HG03457 (cell line): ENCODE measurements at regions not wholly inside any gene's neighbourhood (a gene's known extent, or its start where the extent isn't known, plus 50 kb on each side); places are given as distances from the start of the nearest gene placed in this dataset.
"Not testable (repeated sequence)": the region's sequence is repeated elsewhere in the genome, so short reads cannot be mapped to it uniquely, and the experiment has no call there.

Experiments used
- ATAC-seq: cut with Tn5 transposase; IDR thresholded peaks from one replicate; pipeline ENCODE4 v1.9.1; 2021; ENCODE audit warnings: moderate number of reproducible peaks; ENCODE audit not compliant: unreplicated experiment

- ATAC-seq: not testable (repeated sequence)
Measured at GRCh38 chr2:37722971-37723370, 51.5 kb upstream of the CDC42EP3 start.

DNA sequence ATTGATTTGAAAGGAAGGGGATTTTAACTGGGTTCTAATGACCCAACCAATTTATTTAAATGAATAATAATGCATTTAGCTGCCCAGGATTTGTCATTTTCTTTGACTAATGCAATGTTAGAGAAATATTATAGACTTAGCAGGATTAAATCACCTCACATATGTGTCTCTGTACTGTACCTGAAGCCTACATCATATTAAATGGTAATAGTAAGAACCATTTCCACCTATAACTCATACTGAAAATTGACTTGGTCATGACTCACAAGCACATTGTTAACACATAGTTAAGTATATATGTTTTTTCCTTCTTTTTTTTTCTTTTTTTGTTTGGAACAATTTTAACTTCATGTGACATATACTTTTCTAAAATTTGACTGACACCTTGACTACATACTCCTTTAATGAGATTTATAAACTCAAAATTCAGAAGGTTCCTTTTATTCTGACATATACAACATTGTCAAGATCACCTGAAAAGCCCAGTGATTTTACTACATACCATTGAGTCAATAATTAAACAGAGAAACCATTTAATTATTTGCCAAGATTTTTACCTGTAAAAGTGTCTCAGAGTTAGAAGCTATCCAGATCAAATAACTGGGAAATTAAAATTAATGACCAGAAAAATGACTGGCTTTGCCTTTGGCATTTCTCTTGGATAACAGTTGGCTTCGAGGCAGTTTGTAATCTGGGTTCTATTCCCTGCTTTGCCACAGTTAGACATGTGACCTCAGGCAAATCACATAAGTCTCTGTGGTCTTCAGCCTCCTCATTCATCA is 58.8 kb upstream of the CDC42EP3 start:
- ATAC-seq: no peak

- not testable (repeated sequence) for ATAC-seq
Measured at GRCh38 chr2:37732412-37732811, 61.0 kb upstream of the CDC42EP3 start.

- no peak for ATAC-seq
Measured at GRCh38 chr2:37733251-37733650, 61.8 kb upstream of the CDC42EP3 start.

DNA sequence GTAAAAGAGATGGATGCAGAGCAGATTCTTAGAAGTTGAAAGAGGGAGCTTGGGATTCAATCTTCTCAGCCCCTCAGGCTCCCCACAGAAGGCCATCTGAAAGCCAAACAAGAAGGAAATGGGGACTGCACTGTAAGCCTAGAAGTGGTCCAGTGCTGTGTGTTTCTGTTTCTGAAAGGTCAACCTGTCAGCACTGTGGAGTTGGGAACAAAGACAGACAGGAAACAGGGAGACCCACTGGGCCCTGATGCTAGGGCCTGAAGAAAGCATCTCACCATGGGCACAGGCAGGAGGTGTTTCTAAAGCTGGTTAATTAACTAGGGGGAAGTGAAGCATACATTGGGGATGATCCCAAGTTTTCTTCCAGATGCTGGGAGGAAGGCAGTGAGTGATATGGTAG is 62.5 kb upstream of the CDC42EP3 start:
- ATAC-seq: not testable (repeated sequence)

DNA sequence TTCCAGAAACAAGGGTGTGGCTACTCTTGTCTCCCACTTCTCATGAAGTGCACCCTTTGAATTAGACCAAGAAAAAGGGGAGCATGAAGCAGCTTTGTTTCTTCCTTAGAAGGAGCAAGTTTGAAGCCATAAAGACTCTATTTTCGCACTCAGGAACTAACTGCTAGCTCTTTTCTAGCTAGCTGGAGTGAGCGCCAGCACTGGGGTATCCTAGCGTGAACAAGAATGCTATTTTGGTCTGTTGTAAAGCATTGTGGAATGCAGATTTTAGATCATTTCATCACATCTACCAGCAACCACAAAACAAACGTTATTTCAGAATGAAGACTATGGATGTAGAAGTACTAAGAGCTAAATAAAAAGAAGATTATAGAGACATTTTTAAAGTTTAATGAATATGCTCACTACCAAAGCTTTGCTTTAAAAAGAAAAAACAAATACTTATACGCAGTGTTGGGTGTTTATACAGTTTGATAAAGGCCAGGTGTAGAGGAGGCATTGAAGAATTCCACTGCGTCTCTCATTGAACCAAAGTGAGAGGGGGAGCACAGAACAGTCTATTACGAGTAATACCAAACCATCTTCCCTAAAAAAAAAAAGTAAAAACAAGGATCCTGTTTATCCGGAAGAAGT is 63.6 kb upstream of the CDC42EP3 start:
- ATAC-seq: not testable (repeated sequence)

- ATAC-seq: not testable (repeated sequence)
Measured at GRCh38 chr2:37735524-37735910, 64.1 kb upstream of the CDC42EP3 start.

DNA sequence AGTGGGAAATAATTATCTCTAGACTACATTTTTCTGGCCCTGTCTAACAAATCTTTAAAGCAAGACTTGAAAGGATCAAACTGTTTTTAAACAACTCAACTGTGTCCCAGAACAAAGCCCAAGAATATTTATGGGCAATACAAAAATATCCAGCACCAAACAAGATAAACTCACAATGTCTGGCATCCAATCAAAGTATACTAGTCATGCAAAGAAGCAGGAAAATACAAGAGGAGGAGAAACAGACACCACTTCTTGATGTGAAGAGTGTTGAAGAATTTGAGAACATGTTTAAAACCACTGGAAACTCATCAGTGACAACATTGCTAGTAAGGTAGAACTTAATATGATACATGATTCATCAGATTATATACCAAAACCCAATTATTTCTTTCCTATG is 66.1 kb upstream of the CDC42EP3 start:
- no peak for ATAC-seq

- ATAC-seq: no peak
Measured at GRCh38 chr2:37738266-37738885, 66.9 kb upstream of the CDC42EP3 start.

DNA sequence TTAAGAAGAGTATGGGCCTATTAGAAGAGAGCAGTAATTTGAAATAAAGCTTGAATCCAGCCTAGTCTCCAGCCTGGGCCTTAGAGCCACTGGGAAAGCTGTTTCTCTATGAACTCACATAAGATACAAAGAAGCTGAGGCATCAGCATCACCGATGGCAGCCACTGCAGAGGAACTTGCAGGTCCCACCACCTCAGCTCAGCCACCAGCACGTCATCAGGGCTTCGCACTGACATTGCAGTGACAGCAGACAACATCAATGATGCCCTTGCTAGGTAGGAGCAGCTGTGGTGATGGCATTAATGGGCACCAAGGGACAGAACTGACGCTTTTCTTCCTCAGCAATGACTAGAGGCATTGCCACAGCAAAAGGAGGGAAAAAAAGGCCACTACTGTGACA is 67.7 kb upstream of the CDC42EP3 start:
- ATAC-seq: no peak

DNA sequence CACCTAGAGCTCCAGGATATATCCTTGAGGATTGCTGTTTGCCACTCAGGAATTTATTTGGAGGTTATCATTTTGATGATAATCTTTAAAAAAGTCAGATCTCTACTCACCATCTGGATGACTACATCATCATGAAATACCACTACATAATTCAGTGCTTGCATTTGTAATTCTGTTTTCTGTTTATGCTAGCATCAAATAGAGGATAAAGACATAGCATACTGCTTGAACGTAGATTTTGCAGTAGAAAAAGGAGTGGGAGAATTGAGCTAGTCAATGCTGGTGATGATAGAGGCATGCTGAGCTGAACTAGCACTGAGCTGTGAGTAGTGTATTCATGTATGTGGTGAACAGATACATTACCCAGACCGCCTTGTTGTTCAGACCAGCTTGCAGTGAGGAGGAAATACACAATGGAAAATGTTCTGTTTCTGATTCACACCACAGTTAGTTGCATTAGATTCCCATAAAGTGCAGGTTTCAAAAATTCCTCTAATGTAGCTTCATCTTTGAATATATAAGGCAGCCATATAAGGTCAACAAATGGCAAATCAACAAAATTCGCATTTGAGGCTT is 68.8 kb upstream of the CDC42EP3 start:
- ATAC-seq: no peak

DNA sequence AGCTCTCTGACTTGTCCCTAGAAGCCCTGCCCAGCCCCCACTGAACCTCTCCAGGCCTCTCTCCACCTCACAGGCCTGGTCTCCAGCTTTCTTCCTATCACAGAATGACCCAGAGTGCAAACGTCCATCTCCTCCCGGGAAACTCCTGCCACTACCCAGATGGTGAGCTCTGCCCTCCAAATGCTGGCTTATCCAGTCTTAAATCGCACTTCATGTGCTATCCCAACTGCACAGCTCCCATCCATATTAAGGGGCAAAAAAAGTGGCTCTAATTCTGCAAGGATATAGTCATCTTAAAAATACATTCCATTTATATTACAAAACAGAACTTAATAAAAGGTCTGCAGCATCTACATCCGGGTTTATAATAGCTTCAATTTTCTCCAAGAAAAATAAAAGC is 70.8 kb upstream of the CDC42EP3 start:
- no peak for ATAC-seq

DNA sequence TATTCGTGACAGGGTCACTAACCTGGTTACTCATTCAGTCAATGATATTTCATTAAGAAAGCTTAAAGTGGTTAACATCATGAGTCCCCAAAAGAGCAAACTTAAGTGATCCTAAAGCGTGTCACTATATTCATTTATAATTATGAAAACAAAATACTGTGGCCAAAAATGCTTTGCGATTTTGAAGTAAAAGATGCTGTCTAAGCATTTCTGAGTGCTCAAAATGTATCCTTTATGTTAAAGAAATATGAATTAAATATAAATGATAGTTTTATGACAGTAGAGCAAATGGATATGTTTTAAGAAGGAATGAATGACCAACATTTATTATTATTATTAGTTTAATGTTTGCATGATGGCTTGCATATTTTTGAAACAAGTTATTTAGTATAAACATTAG is 72.6 kb upstream of the CDC42EP3 start:
- ATAC-seq: no peak

DNA sequence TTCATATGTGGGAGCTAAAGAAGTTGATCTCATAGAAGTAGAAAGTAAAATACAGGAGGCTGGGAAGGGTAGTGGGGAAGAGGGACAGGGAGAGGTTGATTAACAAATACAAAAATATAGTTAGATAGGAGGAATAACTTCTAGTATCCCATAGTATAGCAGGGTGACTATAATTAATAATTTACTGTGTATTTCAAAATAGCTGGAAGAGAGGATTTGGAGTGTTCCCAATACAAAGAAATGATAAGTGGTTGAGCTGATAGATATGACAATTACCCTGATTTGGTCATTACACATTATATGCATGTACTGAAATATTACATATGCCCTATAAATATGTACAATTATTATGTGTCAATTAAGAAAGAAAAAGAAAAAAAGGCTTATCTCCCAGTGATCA is 73.5 kb upstream of the CDC42EP3 start:
- ATAC-seq: not testable (repeated sequence)

GRCh38 chr2:37746011-37746410 is 74.6 kb upstream of the CDC42EP3 start:
- ATAC-seq: not testable (repeated sequence)

DNA sequence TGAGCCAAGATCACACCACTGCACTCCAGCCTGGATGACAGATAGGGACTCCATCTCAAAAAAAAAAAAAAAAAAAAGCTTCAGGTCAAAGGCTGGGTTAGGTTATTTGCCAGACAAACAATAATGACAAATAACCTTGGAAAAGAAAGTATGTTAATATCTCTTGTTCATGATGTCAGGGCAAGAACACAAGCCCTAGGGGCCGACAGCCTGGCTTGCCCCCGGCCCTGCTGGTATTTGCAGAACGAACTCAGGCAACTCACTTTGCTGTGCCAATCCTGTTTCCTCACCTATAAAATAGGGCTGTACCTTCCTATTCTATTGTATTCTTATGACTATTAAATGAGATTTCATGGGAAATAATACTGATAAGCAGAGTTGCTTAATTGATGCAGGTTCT is 75.4 kb upstream of the CDC42EP3 start:
- ATAC-seq: no peak

- no peak for ATAC-seq
Measured at GRCh38 chr2:37748541-37748940, 77.1 kb upstream of the CDC42EP3 start.

GRCh38 chr2:37750286-37750685 is 78.8 kb upstream of the CDC42EP3 start:
- not testable (repeated sequence) for ATAC-seq

DNA sequence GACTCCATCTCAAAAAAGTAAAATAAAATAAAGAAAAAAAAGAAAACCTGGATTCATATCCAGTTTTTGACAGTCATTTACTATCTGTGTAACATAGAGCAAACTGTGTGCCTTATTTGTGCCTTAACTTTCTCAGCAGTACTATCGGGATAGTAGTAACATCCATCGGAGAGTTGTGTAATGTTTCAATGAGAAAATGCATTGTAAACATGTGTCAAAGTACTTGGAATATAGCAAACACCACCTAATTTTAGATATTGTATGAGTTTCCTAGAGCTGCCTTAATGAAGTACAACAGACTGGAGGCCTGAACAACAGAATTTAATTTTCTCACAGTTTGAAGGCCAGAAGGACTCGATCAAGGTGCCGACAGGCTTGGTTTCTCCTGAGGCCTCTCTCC is 81.3 kb upstream of the CDC42EP3 start:
- ATAC-seq: no peak

GRCh38 chr2:37753758-37754157 is 82.3 kb upstream of the CDC42EP3 start:
- no peak for ATAC-seq

GRCh38 chr2:37755961-37756559 is 84.6 kb upstream of the CDC42EP3 start:
- ATAC-seq: not testable (repeated sequence)
